NB4 (cell line): ENCODE measurements at regions not wholly inside any gene's neighbourhood (a gene's known extent, or its start where the extent isn't known, plus 50 kb on each side); places are given as distances from the start of the nearest gene placed in this dataset.

Source experiments
- DNase-seq: peaks from one replicate; pipeline ENCODE4 v3.0.0; 2010; ENCODE audit warnings: low read depth
- H3K4me3 ChIP-seq: one replicate; pipeline ENCODE4 v1.5.1; 2011; ENCODE audit warnings: mild to moderate bottlenecking, low read depth, low read length, moderate library complexity
- CTCF ChIP-seq: IDR thresholded peaks from one replicate; pipeline ENCODE4 v1.5.1; 2012; ENCODE audit warnings: low read depth, low read length
- MAX ChIP-seq: IDR thresholded peaks from 2 replicates; pipeline ENCODE4 v1.6.1; 2011; ENCODE audit warnings: low read depth, low read length
- MYC ChIP-seq: IDR thresholded peaks from 2 replicates; pipeline ENCODE4 v1.6.1; 2011; ENCODE audit warnings: low read depth, low read length
- POLR2A ChIP-seq: IDR thresholded peaks from 2 replicates; pipeline ENCODE4 v1.6.1; 2011; ENCODE audit warnings: mild to moderate bottlenecking; ENCODE audit not compliant: insufficient read length; ENCODE audit errors: extremely low read depth

- no peak for DNase-seq
- TF ChIP-seq MYC = no peak
- no peak for TF ChIP-seq MAX
- TF ChIP-seq POLR2A = no peak
- no peak for TF ChIP-seq CTCF
- H3K4me3 ChIP-seq = no peak overlapping the region
Measured at GRCh38 chr5:82414041-82414388, 135.9 kb upstream of the RPS23 start.

GRCh38 chr5:82413302-82414040, 135.3 kb upstream of the RPS23 start:
- no peak overlapping the region for H3K4me3 ChIP-seq
- DNase-seq = no peak
- TF ChIP-seq MYC (no peak), POLR2A (no peak), MAX (no peak), CTCF (no peak)

GRCh38 chr5:82408033-82408432, 129.9 kb upstream of the RPS23 start:
- no peak overlapping the region for H3K4me3 ChIP-seq
- no peak for DNase-seq
- TF ChIP-seq MYC (no peak), MAX (no peak), CTCF (no peak), POLR2A (no peak)

GRCh38 chr5:82406205-82406773, 128.1 kb upstream of the RPS23 start:
- no peak overlapping the region for H3K4me3 ChIP-seq
- peak; percentile 7 for DNase-seq
- TF ChIP-seq MYC (no peak), MAX (no peak)

GRCh38 chr5:82405618-82406204, 127.6 kb upstream of the RPS23 start:
- no peak overlapping the region for H3K4me3 ChIP-seq
- TF ChIP-seq POLR2A (no peak), MYC (no peak), CTCF (no peak), MAX (no peak)
- DNase-seq = peak; percentile 18

- DNase-seq = no peak
- no peak for TF ChIP-seq POLR2A
- no peak for TF ChIP-seq MYC
- no peak for TF ChIP-seq MAX
- TF ChIP-seq CTCF = no peak
- H3K4me3 ChIP-seq = no peak overlapping the region
Measured at GRCh38 chr5:82405161-82405560, 127.0 kb upstream of the RPS23 start.
